GM23338 (cell line): ENCODE measurements at regions not wholly inside any gene's neighbourhood (a gene's known extent, or its start where the extent isn't known, plus 50 kb on each side); places are given as distances from the start of the nearest gene placed in this dataset.

Experiments used
- EZH2 ChIP-seq: fragments of 200-600 bp; sonication (generic); IDR thresholded peaks from one replicate; pipeline ENCODE4 v1.8.0; 2017; ENCODE audit warnings: antibody characterized with exemption, mild to moderate bottlenecking, low read depth; ENCODE audit not compliant: unreplicated experiment
- NANOG ChIP-seq: IDR thresholded peaks from 2 replicates; pipeline ENCODE4 v1.6.1; 2016; ENCODE audit warnings: antibody characterized with exemption, borderline replicate concordance
- POLR2AphosphoS5 ChIP-seq: IDR thresholded peaks from 2 replicates; pipeline ENCODE4 v1.6.1; 2016; ENCODE audit warnings: antibody characterized with exemption, low read depth
- TF ChIP-seq, protein P1 (sequence below), 2 experiments: fragments of 200-600 bp in 1 of 2; sonication (generic) in 1 of 2; conservative IDR thresholded peaks; 2 replicates each; pipeline versions ENCODE4 v1.5.1 to v1.6.1; 2016 to 2017; ENCODE audit warnings: antibody characterized with exemption in 2 of 2, low read depth in 2 of 2, mild to moderate bottlenecking in 2 of 2, moderate library complexity in 1 of 2
- TF ChIP-seq, protein P2 (sequence below): IDR thresholded peaks from one replicate; pipeline ENCODE4 v1.6.1; 2018; ENCODE audit warnings: antibody characterized with exemption; ENCODE audit not compliant: unreplicated experiment
- TF ChIP-seq, protein P3 (sequence below): fragments of 250-450 bp; sonication (Bioruptor Pico); IDR thresholded peaks from 2 replicates; pipeline ENCODE4 v1.5.0; 2020; ENCODE audit warnings: mild to moderate bottlenecking, moderate library complexity

DNA sequence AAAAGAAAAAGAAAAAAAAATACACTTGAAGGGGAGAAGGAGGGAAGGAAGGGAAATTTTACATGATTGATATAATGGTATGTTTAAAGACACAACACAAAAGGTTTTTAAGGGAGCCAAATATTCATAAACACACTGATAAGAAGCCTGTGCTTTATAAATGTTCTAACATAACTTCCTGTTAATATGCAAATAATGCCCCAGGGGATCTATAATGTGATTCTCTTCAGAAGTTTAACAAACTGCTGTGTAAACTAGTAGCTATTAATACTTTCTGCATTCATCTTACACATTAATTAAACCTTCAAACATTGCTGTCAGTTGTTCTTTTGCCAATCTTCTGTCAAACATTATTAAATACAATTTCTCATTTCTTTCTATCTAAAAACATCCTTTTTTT is 231.6 kb downstream of the TJP1 start:
- TF ChIP-seq NANOG (no peak), EZH2 (no peak), POLR2AphosphoS5 (no peak)
- TF ChIP-seq, protein P1, sequence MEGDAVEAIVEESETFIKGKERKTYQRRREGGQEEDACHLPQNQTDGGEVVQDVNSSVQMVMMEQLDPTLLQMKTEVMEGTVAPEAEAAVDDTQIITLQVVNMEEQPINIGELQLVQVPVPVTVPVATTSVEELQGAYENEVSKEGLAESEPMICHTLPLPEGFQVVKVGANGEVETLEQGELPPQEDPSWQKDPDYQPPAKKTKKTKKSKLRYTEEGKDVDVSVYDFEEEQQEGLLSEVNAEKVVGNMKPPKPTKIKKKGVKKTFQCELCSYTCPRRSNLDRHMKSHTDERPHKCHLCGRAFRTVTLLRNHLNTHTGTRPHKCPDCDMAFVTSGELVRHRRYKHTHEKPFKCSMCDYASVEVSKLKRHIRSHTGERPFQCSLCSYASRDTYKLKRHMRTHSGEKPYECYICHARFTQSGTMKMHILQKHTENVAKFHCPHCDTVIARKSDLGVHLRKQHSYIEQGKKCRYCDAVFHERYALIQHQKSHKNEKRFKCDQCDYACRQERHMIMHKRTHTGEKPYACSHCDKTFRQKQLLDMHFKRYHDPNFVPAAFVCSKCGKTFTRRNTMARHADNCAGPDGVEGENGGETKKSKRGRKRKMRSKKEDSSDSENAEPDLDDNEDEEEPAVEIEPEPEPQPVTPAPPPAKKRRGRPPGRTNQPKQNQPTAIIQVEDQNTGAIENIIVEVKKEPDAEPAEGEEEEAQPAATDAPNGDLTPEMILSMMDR (conservative IDR thresholded peaks at IDR 0.05; ENCODE audit: low read depth in 2 of 2), result no peak
- TF ChIP-seq, protein P2, sequence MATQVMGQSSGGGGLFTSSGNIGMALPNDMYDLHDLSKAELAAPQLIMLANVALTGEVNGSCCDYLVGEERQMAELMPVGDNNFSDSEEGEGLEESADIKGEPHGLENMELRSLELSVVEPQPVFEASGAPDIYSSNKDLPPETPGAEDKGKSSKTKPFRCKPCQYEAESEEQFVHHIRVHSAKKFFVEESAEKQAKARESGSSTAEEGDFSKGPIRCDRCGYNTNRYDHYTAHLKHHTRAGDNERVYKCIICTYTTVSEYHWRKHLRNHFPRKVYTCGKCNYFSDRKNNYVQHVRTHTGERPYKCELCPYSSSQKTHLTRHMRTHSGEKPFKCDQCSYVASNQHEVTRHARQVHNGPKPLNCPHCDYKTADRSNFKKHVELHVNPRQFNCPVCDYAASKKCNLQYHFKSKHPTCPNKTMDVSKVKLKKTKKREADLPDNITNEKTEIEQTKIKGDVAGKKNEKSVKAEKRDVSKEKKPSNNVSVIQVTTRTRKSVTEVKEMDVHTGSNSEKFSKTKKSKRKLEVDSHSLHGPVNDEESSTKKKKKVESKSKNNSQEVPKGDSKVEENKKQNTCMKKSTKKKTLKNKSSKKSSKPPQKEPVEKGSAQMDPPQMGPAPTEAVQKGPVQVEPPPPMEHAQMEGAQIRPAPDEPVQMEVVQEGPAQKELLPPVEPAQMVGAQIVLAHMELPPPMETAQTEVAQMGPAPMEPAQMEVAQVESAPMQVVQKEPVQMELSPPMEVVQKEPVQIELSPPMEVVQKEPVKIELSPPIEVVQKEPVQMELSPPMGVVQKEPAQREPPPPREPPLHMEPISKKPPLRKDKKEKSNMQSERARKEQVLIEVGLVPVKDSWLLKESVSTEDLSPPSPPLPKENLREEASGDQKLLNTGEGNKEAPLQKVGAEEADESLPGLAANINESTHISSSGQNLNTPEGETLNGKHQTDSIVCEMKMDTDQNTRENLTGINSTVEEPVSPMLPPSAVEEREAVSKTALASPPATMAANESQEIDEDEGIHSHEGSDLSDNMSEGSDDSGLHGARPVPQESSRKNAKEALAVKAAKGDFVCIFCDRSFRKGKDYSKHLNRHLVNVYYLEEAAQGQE, result no peak
- TF ChIP-seq, protein P3, sequence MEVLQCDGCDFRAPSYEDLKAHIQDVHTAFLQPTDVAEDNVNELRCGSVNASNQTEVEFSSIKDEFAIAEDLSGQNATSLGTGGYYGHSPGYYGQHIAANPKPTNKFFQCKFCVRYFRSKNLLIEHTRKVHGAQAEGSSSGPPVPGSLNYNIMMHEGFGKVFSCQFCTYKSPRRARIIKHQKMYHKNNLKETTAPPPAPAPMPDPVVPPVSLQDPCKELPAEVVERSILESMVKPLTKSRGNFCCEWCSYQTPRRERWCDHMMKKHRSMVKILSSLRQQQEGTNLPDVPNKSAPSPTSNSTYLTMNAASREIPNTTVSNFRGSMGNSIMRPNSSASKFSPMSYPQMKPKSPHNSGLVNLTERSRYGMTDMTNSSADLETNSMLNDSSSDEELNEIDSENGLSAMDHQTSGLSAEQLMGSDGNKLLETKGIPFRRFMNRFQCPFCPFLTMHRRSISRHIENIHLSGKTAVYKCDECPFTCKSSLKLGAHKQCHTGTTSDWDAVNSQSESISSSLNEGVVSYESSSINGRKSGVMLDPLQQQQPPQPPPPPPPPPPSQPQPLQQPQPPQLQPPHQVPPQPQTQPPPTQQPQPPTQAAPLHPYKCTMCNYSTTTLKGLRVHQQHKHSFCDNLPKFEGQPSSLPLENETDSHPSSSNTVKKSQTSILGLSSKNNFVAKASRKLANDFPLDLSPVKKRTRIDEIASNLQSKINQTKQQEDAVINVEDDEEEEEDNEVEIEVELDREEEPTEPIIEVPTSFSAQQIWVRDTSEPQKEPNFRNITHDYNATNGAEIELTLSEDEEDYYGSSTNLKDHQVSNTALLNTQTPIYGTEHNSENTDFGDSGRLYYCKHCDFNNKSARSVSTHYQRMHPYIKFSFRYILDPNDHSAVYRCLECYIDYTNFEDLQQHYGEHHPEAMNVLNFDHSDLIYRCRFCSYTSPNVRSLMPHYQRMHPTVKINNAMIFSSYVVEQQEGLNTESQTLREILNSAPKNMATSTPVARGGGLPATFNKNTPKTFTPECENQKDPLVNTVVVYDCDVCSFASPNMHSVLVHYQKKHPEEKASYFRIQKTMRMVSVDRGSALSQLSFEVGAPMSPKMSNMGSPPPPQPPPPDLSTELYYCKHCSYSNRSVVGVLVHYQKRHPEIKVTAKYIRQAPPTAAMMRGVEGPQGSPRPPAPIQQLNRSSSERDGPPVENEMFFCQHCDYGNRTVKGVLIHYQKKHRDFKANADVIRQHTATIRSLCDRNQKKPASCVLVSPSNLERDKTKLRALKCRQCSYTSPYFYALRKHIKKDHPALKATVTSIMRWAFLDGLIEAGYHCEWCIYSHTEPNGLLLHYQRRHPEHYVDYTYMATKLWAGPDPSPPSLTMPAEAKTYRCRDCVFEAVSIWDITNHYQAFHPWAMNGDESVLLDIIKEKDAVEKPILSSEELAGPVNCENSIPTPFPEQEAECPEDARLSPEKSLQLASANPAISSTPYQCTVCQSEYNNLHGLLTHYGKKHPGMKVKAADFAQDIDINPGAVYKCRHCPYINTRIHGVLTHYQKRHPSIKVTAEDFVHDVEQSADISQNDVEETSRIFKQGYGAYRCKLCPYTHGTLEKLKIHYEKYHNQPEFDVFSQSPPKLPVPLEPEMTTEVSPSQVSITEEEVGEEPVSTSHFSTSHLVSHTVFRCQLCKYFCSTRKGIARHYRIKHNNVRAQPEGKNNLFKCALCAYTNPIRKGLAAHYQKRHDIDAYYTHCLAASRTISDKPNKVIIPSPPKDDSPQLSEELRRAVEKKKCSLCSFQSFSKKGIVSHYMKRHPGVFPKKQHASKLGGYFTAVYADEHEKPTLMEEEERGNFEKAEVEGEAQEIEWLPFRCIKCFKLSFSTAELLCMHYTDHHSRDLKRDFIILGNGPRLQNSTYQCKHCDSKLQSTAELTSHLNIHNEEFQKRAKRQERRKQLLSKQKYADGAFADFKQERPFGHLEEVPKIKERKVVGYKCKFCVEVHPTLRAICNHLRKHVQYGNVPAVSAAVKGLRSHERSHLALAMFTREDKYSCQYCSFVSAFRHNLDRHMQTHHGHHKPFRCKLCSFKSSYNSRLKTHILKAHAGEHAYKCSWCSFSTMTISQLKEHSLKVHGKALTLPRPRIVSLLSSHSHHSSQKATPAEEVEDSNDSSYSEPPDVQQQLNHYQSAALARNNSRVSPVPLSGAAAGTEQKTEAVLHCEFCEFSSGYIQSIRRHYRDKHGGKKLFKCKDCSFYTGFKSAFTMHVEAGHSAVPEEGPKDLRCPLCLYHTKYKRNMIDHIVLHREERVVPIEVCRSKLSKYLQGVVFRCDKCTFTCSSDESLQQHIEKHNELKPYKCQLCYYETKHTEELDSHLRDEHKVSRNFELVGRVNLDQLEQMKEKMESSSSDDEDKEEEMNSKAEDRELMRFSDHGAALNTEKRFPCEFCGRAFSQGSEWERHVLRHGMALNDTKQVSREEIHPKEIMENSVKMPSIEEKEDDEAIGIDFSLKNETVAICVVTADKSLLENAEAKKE (CRISPR knock-in tag), result no peak
